Left kidney (tissue), 1 donor: ENCODE measurements at regions not wholly inside any gene's neighbourhood (a gene's known extent, or its start where the extent isn't known, plus 50 kb on each side); places are given as distances from the start of the nearest gene placed in this dataset.
A peak's percentile ranks its signal among the peaks of the same experiment; 100 is the strongest.

Experiments used
- DNase-seq: peaks from one replicate; pipeline ENCODE4 v3.0.0-alpha.2; 2013

GRCh38 chr18:55120896-55121295 lies 161.6 kb upstream of the CCDC68 start:
- DNase-seq: no peak

- no peak for DNase-seq
Measured at GRCh38 chr18:55119434-55119833, 160.2 kb upstream of the CCDC68 start.

GRCh38 chr18:55119016-55119415 lies 159.8 kb upstream of the CCDC68 start:
- DNase-seq: no peak

GRCh38 chr18:55116863-55117262 lies 157.6 kb upstream of the CCDC68 start:
- no peak for DNase-seq

- DNase-seq: no peak
Measured at GRCh38 chr18:55115606-55116005, 156.3 kb upstream of the CCDC68 start.

- DNase-seq: no peak
Measured at GRCh38 chr18:55114876-55115275, 155.6 kb upstream of the CCDC68 start.

GRCh38 chr18:55113800-55114199 lies 154.5 kb upstream of the CCDC68 start:
- DNase-seq: no peak

- no peak for DNase-seq
Measured at GRCh38 chr18:55111271-55111670, 152.0 kb upstream of the CCDC68 start.

- no peak for DNase-seq
Measured at GRCh38 chr18:55110436-55110835, 151.2 kb upstream of the CCDC68 start.

- no peak for DNase-seq
Measured at GRCh38 chr18:55109818-55110414, 150.7 kb upstream of the CCDC68 start.

GRCh38 chr18:55106906-55107305 lies 147.6 kb upstream of the CCDC68 start:
- DNase-seq: no peak

GRCh38 chr18:55106466-55106865 lies 147.2 kb upstream of the CCDC68 start:
- no peak for DNase-seq

GRCh38 chr18:55105873-55106272 lies 146.6 kb upstream of the CCDC68 start:
- DNase-seq: no peak

GRCh38 chr18:55102958-55103456 lies 143.7 kb upstream of the CCDC68 start:
- DNase-seq: no peak

- no peak for DNase-seq
Measured at GRCh38 chr18:55102501-55102900, 143.2 kb upstream of the CCDC68 start.

- no peak for DNase-seq
Measured at GRCh38 chr18:55101458-55101824, 142.2 kb upstream of the CCDC68 start.

- DNase-seq: no peak
Measured at GRCh38 chr18:55100817-55101457, 141.7 kb upstream of the CCDC68 start.

GRCh38 chr18:55097456-55098170 lies 138.4 kb upstream of the CCDC68 start:
- DNase-seq: peak; percentile 87

GRCh38 chr18:55096263-55096951 lies 137.1 kb upstream of the CCDC68 start:
- peak; percentile 46 for DNase-seq

GRCh38 chr18:55095584-55095983 lies 136.3 kb upstream of the CCDC68 start:
- DNase-seq: no peak

GRCh38 chr18:55093808-55094207 lies 134.5 kb upstream of the CCDC68 start:
- no peak for DNase-seq

GRCh38 chr18:55093295-55093694 lies 134.0 kb upstream of the CCDC68 start:
- DNase-seq: no peak

- no peak for DNase-seq
Measured at GRCh38 chr18:55092166-55092565, 132.9 kb upstream of the CCDC68 start.
